ENCODE measurements at regions not wholly inside any gene's neighbourhood (a gene's known extent, or its start where the extent isn't known, plus 50 kb on each side); places are given as distances from the start of the nearest gene placed in this dataset.
A peak's percentile ranks its signal among the peaks of the same experiment; 100 is the strongest.

DNA sequence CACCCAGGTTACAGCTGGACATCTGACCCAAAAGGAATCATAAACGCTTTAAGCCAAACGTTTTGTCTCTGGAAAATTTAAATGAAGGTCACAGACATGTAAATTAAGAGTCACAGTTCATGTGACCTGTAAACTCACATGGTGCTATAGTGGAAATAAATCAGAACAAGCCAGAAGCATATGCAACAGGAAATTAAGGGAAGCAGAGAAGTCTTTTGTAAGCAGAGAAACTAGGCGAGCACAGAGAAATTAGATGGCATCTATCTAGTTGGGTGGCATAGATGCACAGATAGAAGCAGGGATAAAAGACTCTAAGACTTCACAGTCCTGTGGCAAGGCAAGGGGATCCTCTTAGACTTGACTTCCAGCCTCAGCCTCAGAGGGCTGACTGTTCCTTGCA lies 264.8 kb downstream of the GASK1B start:
- DNase-seq: no peak
- intact Hi-C loops (cut with DNase I): no loop called here

DNA sequence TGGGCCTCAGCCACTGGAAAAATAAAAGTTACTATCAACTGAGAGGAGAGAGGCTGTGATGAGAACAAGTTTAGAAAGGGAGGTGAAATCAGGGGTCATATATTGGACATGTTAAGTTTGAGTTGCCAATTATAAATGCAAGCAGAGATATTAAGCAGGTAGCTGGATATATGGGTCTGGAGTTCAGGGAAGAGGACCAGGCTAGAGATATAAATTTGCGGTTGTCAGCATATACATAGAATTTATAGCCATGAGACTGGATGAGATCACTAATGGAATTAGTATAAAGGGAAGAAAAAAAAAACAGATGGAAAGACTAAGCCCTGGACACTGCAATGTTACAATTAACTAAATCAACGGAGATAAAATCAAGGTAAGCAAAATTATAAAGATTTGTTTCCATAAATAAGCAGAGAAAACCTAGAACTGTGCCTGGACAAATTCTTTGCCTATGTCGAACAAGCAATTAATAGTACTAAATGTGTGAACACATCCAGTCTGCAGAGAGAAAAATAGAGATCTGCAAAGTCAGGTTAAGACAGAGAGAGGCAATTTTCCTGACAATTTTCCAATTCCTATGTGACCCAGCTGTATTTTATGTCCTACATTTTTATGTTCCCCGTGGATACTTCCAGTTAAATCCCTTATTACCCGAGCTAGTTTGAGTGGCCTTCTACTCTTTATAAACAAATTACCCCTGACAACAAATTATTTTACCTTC lies 265.4 kb downstream of the GASK1B start:
- intact Hi-C loops (cut with DNase I): no loop called here
- DNase-seq: no peak

DNA sequence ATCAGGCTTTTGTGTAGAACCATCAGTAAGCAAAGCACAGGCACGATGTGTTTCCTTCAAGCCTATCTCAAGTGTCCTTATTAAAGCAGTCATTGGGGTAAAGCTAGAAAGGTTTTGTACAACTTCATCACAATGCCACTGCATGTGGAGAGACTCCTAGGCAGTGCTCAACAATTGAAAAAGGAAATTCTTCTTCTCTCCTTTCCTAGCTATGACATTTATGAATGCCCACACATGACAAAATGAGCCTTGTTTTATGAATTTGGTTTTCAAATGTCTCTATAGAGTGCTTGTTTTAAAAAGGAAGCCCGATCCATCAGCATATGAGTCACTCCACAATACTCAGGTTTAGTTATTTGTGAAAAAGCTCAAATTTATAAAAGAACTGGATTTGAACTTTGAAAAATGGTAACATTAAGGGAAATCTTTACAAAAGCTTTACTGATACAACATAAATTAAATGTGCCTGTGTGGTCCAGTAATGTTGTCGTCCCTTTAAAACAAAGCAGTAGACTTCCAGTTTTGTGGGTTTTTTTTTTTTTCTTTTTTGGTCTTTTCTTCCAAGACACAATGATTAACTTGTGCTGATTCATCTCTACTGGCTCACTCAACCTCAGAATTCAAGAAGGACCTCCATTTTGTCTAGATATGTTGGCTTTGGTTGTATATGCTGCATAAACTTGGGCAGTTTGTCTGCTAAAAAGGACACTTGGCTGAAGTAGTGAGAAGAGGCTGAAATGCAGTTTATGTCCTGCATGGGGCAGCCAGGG lies 273.8 kb downstream of the GASK1B start:
- peak in 2 of 42 donors; percentile 5 to 24 for DNase-seq
- intact Hi-C loops (cut with DNase I): no loop called here

- intact Hi-C loops (cut with DNase I): no loop called here
- peak in 8 of 42 donors; percentile 20 to 53 (median 30) for DNase-seq
Measured at GRCh38 chr4:157897855-157898370, 274.9 kb downstream of the GASK1B start.

DNA sequence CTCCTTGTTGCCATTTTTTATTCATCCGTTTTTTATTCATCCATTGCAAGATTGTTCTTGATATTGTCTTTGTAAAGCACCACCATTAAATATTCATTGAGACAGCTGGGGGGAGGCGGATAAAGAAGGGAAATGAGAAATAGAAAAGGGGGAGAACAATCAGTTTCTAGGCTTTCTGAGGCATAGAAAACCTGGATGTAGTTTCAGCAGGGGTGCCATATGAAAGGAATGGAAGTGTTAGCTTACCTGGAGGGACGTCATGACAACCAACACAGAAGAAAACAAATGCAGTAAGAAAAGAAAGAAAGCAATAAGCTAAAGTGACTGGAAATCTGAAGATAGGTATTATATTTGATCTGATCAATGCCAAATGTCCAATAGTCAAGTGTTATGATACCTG lies 276.1 kb downstream of the GASK1B start:
- DNase-seq: no peak
- intact Hi-C loops (cut with DNase I): no loop called here

DNA sequence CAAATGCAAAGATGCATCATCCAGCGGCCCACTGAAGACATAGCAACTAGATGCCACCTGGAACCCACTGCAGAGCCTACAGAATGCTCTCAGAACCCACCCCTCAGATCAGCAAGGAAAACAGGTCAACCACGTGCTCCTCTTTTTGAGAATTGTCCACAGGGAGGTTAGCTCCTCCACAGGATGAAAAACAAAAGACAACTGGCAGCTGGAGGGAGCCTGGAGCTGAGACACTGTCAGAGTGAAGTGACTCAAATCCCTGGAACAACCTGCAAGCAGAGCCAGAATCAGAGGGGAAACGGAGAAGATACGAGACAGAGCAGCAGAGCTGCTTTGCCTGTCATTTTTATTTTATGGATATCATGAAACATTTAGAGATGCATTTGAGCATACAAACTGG lies 277.6 kb downstream of the GASK1B start:
- intact Hi-C loops (cut with DNase I): no loop called here
- DNase-seq: peak in 12 of 42 donors; percentile 3 to 54 (median 22)

GRCh38 chr4:157889788-157890187 lies 283.0 kb downstream of the GASK1B start:
- no peak for DNase-seq
- intact Hi-C loops (cut with DNase I): no loop called here

DNA sequence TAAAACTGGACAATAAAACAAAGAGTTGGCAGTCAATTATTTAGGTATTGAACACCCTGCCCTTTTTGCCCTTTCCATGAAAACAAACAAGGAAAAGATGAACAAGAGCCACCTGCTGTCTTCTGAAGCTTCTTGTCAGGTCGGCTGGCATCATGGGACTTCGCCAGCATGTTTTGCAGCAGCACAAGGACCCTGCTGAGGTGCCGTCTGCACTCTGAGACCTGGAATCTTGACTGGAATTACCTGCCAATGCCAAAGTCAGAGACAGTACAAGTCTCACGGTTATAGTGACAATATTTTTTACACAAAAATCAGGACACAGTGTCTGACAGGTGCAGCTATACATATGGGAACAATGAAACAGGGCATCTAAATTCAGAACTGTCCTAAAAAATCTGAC lies 284.5 kb downstream of the GASK1B start:
- intact Hi-C loops (cut with DNase I): no loop called here
- no peak for DNase-seq

DNA sequence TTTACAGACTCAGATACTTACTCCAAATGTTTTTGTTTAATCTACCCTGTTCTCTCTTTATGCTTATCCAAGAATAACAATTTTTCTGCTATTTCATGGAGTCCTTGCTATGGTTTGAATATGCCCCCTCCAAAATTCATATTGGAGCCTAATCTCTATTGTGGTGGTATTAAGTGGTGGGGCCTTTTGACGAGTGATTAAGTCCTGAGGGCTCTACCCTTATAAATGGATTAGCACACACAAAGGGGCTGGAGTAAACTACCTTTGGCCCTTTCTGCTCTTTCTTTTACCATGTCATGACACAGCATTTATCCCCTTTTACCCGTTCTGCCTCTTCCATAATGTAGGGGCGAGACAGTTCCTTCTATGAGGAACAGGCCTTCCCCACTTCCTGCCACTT lies 285.5 kb downstream of the GASK1B start:
- intact Hi-C loops (cut with DNase I): no loop called here
- no peak for DNase-seq

GRCh38 chr4:157886645-157887044 lies 286.2 kb downstream of the GASK1B start:
- intact Hi-C loops (cut with DNase I): no loop called here
- DNase-seq: no peak

GRCh38 chr4:157885811-157886210 lies 287.0 kb downstream of the GASK1B start:
- peak in 1 of 42 donors; percentile 15 for DNase-seq
- intact Hi-C loops (cut with DNase I): no loop called here

GRCh38 chr4:157882901-157883300 lies 289.9 kb downstream of the GASK1B start:
- DNase-seq: no peak
- intact Hi-C loops (cut with DNase I): no loop called here

GRCh38 chr4:157880761-157881160 lies 292.1 kb downstream of the GASK1B start:
- intact Hi-C loops (cut with DNase I): no loop called here

GRCh38 chr4:157854819-157855218 lies 318.0 kb downstream of the GASK1B start:
- no peak for DNase-seq
- intact Hi-C loops (cut with DNase I): no loop called here

More at GRCh38 chr4:157880761-157881160, 292.1 kb downstream of the GASK1B start:
- no peak for DNase-seq

DNA sequence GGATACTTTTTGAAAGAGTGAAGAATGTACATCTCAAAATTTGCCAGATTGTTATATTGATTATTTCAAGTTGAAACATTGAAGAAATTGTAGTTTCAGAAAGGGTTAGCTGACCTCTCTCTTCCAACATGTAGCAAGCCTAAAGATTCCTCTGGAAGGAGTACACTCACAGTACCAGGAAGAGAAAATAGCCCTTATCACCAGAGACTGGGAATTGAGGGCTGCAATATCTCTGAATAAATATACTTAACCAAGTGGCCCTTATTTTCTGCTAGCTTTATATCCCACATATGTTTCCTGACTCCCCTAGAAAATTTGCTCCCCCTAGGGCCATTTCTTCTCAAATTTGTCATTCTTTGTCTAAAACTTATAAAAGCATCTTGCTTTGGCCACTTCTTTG lies 332.2 kb downstream of the GASK1B start:
- intact Hi-C loops (cut with DNase I): no loop called here

DNA sequence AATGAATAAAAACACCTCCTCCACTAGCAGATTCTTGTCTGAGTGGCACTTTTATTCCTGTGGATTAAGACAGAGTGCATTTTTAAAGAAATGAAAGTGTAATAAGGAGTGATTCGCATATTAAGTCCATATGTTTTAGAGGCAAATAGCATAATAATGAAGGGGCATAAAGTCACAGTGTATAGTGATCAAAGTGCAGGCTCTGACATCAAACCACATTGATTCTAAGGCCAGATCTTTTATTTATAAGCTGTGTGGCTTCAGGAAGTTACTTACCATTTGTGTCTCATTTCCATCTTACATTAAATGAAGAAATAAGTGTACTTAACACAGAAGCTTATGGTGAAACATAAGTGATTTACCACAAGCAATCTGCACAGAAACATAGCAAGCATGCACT lies 332.8 kb downstream of the GASK1B start:
- intact Hi-C loops (cut with DNase I): no loop called here
- no peak for DNase-seq

More for the DNA sequence above, 332.2 kb downstream of the GASK1B start:
- DNase-seq: no peak

- intact Hi-C loops (cut with DNase I): no loop called here
- no peak for DNase-seq
Measured at GRCh38 chr4:157838366-157838765, 334.5 kb downstream of the GASK1B start.

- intact Hi-C loops (cut with DNase I): no loop called here
- no peak for DNase-seq
Measured at GRCh38 chr4:157837071-157837703, 335.6 kb downstream of the GASK1B start.

GRCh38 chr4:157832596-157832995 lies 340.2 kb downstream of the GASK1B start:
- DNase-seq: no peak

GRCh38 chr4:157824021-157824420 lies 348.8 kb downstream of the GASK1B start:
- intact Hi-C loops (cut with DNase I): no loop called here
- no peak for DNase-seq

More at GRCh38 chr4:157832596-157832995, 340.2 kb downstream of the GASK1B start:
- intact Hi-C loops (cut with DNase I): no loop called here
